GM21619 (cell line): ENCODE measurements at regions not wholly inside any gene's neighbourhood (a gene's known extent, or its start where the extent isn't known, plus 50 kb on each side); places are given as distances from the start of the nearest gene placed in this dataset.
"Not testable (repeated sequence)": the region's sequence is repeated elsewhere in the genome, so short reads cannot be mapped to it uniquely, and the experiment has no call there.

Experiments used
- ATAC-seq: cut with Tn5 transposase; IDR thresholded peaks from one replicate; pipeline ENCODE4 v1.9.1; 2021; ENCODE audit not compliant: unreplicated experiment

DNA sequence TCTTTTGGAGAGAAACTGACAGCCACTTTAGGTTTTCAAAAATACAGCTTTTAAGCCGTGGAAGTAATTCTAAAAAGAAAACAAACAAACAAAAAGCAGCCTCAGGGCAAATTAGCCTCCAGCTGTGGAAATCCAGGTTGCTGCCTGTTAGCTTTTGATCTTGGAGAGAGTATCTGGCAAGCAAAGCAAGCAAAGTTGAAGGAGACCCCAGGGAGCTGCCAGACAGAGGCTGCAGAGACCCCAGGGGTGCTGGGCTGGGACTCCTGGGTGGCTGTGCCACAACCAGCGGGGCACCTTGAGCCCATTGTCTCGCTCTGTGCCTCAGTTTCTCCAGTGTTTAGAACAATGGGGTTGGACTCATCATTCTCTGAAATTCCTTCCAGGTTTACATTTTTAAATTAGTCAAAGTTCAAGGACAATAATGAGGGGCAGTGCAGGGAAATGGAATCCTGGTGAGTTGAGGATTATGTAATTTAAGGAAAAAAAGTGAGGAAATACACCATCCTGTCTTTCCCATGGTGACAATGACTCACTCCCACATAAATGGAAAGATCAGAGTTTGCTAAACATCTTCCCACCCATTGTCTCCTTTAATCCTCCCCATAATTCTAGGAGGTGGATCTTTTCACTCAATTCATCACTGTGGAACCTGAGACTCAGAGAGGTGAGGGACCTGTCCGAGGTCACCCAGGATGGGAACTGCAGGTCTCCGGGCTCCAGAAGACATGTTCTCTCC is 480.5 kb downstream of the MATN1 start:
- no peak for ATAC-seq

DNA sequence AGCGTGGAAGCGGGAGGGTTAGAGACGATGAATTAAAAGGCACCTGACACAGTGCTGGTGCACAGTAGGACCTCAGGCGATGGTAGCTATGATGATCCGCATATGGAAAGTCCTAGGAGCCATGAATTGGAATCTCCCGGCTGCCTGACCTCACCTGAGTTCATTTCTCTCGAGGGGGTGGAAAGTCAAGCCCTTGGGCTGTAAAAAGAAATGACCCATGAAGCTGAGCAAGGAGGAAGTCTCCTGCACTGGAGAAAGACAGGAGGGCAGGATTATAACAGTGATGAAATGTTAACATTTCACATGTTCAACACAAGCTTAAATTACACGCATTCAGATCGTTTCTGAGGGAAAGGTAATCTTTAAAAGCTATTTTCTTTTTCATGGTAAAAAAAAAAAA is 481.2 kb downstream of the MATN1 start:
- ATAC-seq = no peak

DNA sequence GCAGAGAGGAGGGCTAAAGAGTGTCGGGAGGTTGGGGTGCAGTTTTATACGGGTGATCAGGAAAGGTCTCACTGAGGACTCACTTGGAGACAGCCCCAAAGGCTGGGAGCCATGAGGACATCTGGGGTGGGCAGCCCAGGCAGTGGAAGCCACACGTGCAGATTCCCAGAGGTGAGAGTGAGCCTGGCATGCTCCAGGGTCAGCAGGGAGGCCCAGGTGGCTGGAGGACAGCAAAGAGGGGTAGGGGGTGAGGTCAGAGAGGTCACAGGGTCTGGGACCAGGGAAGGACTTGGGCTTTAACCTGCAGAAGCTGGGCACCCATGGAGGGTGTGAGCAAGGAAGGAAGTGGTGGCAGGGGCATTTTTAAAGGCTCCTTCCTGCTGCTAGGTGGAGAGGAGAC is 481.7 kb downstream of the MATN1 start:
- no peak for ATAC-seq

DNA sequence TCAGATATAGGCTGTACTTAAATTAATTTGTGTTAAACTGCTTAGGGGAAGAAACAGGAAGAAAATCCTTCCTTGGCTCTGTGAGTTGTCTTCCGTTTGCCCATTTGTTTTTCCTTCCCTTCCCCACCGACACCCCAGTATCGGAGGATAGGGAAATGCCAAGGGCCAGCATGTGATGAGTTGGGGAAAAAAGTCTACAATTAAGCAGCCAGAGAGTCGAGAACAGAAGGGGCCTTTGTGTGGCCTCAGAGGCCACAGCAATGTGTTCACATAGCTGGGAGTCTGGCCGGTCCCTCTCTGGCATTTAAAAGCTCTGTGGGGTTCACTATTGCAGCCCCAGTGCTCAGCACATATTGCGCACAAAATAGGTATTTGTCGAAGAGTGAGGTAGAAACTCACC is 489.3 kb downstream of the MATN1 start:
- no peak for ATAC-seq

GRCh38 chr1:30232288-30232899 is 491.0 kb downstream of the MATN1 start:
- ATAC-seq = no peak

DNA sequence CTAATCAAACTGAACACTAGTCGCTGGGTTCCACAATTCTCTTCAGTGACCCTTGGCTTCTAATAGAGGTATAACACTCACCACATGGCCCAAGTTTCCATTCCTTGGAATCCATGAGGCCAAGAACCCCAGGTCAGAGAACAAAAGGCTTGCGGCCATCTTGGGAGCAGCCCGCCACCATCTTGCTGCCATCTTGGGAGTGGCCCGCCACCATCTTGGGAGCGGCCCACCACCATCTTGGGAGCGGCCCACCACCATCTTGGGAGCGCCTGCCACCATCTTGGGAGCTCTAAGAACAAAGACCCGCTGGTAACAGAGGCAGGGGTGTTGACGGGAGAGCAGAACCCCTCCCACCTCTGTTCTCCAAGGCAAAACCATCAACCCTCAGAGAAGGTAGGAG is 493.4 kb downstream of the MATN1 start:
- no peak for ATAC-seq

DNA sequence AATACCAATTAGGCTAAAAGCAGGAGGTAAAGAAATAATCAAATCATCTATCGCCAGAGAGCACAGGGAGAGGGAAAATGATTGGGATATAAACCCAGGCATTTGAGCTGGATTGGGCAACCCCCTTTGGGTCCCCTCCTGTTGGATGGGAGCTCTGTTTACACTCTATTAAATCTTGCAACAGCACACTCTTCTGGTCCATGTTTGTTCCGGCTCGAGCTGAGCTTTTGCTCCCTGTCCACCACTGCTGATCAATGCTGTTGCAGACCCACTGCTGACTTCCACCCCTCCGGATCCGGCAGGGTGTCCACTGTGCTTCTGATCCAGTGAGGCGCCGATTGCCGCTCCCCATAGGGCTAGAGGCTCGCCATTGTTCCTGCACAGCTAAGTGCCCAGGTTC is 493.8 kb downstream of the MATN1 start:
- no peak for ATAC-seq

- ATAC-seq = no peak
Observed at GRCh38 chr1:30226648-30227047, 496.7 kb downstream of the MATN1 start.

DNA sequence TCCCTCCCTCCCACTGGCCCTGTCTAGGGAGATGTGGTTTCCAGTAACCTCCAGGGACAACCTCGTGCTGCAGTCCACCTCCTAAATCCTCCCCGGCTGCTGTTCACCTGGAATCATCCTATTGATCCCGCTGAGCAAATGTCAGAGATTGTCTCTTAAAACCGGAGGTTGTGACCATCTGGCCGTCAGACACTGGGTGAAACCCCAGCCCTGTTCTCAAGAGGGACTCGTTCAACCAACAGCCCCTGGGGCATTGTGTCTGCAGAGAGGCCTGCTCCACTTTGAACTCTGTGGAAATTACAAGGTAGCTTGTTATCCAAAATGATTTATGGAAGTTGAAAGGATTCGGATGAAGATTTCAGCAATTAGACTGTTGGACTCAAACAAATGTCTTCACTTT is 498.0 kb downstream of the MATN1 start:
- ATAC-seq = no peak

GRCh38 chr1:30219675-30220074 is 503.7 kb downstream of the MATN1 start:
- ATAC-seq = no peak

- no peak for ATAC-seq
Observed at GRCh38 chr1:30218438-30218837, 504.9 kb downstream of the MATN1 start.

GRCh38 chr1:30216602-30217001 is 506.8 kb downstream of the MATN1 start:
- ATAC-seq = no peak

DNA sequence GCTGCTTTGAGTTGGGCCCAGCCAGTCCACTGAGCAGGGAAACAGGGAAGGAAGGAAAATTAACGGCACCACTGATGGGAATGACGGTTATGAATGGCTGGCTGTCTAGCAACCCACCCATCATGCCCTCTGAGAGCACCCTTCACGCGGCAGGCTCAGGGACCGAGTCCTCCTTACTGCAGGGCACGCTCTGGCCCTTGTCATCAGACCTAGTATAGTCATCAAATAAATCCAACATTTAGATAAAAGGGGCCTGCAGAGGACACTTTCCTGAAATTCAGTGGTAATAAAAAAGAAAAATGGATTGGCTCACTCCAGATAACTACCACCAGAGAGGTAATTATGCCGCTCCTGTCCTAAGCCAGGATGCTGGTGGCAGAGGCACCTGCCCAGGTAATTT is 509.4 kb downstream of the MATN1 start:
- ATAC-seq = no peak

DNA sequence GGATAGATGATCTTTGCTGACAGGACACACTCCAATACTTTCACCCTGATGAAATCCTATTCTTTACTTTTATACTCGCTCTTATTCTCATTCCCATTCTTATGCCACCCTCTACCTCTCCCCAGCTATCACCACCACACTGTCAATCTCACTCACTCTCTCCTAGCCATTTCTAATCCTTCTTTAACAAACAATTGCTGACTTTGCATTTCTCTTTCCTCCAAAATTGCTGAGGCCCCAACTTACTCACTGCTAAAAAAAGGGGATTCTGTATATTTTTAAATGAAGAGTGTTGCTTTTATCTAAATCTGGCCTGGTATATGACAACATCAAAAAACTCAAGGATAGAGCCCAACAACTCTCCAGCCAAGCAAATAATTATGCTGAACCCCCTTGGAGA is 515.4 kb downstream of the MATN1 start:
- ATAC-seq = not testable (repeated sequence)

GRCh38 chr1:30206631-30207030 is 516.8 kb downstream of the MATN1 start:
- not testable (repeated sequence) for ATAC-seq

DNA sequence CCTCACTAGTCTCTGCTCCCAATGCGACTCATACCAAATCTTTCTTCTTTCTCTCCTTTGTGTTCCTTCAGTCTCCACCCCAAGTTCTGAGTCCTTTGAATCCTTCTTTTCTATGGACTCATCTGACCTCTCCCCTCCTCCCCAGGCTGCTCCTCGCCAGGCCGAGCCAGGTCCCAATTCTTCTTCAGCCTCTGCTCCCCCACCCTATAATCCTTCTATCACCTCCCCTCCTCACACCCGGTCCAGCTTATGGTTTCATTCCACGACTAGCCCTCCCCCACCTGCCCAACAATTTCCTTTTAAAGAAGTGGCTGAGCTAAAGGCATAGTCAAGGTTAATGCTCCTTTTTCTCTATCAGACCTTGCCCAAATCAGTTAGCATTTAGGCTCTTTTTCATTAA is 518.5 kb downstream of the MATN1 start:
- not testable (repeated sequence) for ATAC-seq

DNA sequence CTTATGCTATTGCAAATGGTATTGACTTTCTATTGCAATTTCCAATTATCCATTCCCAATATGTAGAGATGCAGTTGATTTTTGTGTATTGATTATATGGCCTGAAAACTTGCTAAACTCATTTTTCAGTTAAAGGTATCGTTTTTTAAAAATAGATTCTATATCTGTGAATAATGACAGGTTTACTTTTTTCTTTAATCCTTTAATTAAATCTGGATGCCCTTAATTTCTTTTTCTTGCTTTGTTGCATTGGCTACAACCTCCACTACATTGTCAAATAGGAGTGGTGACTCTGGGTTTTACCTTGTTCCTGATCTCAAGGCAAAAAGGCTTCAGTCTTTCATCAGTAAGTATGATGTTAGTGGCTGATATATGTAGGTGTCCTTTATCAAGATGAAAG is 522.4 kb downstream of the MATN1 start:
- no peak for ATAC-seq

DNA sequence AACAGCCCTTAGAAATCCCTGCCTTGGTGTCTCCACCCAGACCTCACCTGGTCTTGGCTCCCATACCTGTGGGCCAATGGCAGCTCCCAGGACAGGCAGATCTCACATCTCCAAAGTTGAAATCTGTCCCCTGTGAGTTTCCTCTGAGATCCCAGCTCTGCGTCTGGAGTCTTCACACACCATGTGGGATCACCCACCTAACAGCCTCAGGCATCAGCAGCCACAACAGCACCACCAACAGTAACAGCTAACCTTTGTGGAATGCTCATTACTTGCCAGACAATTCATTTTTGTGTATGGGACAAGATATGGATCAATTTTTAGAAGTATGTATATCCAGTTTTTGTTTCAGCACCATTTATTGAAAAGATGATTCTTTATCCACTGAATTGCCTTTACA is 523.2 kb downstream of the MATN1 start:
- no peak for ATAC-seq

DNA sequence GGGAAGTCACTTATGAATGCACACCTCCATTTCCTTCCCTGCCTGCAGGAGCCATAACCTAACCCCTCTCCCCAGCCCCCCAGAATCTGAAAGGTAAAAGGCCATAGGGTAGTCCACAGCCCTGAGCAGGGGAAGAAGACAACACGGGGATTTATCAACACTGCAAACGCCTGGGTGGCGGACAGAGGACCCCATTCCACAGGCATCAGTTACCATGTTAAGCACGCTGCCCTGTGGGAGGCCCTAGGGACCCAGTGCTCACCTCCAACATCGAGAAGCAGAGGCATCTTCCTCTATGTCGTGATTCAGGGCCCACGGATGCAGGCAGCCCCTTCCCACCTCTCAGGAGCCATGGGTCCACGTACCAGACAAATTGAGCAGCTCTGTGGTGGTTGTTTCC is 523.8 kb downstream of the MATN1 start:
- ATAC-seq = no peak

GRCh38 chr1:30198795-30199403 is 524.5 kb downstream of the MATN1 start:
- no peak for ATAC-seq

- ATAC-seq = no peak
Observed at GRCh38 chr1:30198451-30198760, 525.0 kb downstream of the MATN1 start.

DNA sequence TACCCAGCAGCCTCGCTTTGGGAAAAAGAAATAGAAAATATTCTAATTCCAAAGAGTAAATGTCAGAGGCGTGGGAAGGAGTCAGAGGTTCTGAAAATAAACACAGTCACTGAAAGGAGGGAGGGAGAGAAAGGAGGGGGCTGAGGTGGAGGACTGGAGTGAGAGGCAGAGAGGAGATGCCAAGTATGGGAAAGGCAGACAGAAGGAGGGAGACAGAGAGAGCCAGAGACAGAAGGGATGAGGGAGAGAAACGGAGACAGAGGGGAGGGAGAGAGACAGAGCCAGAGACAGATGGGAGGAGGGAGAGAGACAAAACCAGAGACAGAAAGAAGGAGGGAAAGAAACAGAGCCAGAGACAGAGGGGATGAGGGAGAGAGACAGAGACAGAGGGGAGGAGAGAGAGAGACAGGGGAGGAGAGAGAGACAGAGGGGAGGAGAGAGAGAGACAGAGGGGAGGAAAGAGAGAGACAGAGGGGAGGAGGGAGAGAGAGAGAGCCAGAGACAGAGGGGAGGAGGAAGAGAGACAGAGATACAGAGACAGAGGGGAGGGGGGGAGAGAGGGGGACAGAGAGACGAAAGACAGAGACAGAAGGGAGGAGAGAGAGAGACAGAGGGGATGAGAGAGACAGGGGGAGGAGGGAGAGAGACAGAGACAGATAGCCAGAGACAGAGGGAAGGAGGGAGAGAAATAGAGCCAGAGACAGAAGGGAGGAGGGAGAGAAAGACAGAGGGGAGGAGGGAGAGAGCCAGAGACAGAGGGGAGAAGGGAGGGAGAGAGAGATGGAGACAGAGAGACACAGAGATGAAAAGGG is 525.5 kb downstream of the MATN1 start:
- ATAC-seq = no peak
